H1 (cell line): ENCODE measurements at regions not wholly inside any gene's neighbourhood (a gene's known extent, or its start where the extent isn't known, plus 50 kb on each side); places are given as distances from the start of the nearest gene placed in this dataset.

Source experiments
- MAX ChIP-seq: IDR thresholded peaks from 2 replicates; pipeline ENCODE4 v1.6.1; 2012; ENCODE audit warnings: inconsistent platforms
- NRF1 ChIP-seq: IDR thresholded peaks from 2 replicates; pipeline ENCODE4 v1.6.1; 2011; ENCODE audit warnings: mild to moderate bottlenecking, low read depth, low read length, improper control_type of control experiment
- POLR2A ChIP-seq, 2 experiments: IDR thresholded peaks; 1 replicate in 1 of 2; 2 replicates in 1 of 2; pipeline ENCODE4 v1.6.1; 2011; ENCODE audit warnings: low read depth in 2 of 2, low read length in 2 of 2, mild to moderate bottlenecking in 2 of 2; ENCODE audit errors: control extremely low read depth in 1 of 2
- POU5F1 ChIP-seq: IDR thresholded peaks from 2 replicates; pipeline ENCODE4 v1.6.1; 2011; ENCODE audit warnings: low read depth, mild to moderate bottlenecking, low read length, moderate library complexity
- RAD21 ChIP-seq, 2 experiments: IDR thresholded peaks in 1 of 2; conservative IDR thresholded peaks in 1 of 2; 2 replicates each; pipeline ENCODE4 v1.6.1; 2011; ENCODE audit warnings: low read depth in 2 of 2, low read length in 2 of 2, improper control_type of control experiment in 1 of 2, inconsistent platforms in 1 of 2, mild to moderate bottlenecking in 1 of 2, moderate library complexity in 1 of 2
- TF ChIP-seq, protein P1 (sequence below): fragments of 300-600 bp; sonication (generic); IDR thresholded peaks from 2 replicates; pipeline ENCODE4 v1.7.1; 2012; ENCODE audit warnings: low read length, moderate library complexity, mild to moderate bottlenecking, inconsistent platforms; ENCODE audit not compliant: insufficient replicate concordance
- TF ChIP-seq, protein P2 (sequence below), 3 experiments: IDR thresholded peaks; 1 replicate in 2 of 3; 2 replicates in 1 of 3; pipeline versions ENCODE4 v1.5.1 to v1.6.1; 2011; ENCODE audit warnings: low read length in 3 of 3, mild to moderate bottlenecking in 3 of 3, inconsistent platforms in 2 of 3, low read depth in 1 of 3, moderate library complexity in 1 of 3; ENCODE audit not compliant: insufficient read depth in 1 of 3; ENCODE audit errors: control extremely low read depth in 1 of 3

GRCh38 chr10:52883996-52884871 lies 111.7 kb upstream of the MBL2 start (continued):
- TF ChIP-seq, protein P1, sequence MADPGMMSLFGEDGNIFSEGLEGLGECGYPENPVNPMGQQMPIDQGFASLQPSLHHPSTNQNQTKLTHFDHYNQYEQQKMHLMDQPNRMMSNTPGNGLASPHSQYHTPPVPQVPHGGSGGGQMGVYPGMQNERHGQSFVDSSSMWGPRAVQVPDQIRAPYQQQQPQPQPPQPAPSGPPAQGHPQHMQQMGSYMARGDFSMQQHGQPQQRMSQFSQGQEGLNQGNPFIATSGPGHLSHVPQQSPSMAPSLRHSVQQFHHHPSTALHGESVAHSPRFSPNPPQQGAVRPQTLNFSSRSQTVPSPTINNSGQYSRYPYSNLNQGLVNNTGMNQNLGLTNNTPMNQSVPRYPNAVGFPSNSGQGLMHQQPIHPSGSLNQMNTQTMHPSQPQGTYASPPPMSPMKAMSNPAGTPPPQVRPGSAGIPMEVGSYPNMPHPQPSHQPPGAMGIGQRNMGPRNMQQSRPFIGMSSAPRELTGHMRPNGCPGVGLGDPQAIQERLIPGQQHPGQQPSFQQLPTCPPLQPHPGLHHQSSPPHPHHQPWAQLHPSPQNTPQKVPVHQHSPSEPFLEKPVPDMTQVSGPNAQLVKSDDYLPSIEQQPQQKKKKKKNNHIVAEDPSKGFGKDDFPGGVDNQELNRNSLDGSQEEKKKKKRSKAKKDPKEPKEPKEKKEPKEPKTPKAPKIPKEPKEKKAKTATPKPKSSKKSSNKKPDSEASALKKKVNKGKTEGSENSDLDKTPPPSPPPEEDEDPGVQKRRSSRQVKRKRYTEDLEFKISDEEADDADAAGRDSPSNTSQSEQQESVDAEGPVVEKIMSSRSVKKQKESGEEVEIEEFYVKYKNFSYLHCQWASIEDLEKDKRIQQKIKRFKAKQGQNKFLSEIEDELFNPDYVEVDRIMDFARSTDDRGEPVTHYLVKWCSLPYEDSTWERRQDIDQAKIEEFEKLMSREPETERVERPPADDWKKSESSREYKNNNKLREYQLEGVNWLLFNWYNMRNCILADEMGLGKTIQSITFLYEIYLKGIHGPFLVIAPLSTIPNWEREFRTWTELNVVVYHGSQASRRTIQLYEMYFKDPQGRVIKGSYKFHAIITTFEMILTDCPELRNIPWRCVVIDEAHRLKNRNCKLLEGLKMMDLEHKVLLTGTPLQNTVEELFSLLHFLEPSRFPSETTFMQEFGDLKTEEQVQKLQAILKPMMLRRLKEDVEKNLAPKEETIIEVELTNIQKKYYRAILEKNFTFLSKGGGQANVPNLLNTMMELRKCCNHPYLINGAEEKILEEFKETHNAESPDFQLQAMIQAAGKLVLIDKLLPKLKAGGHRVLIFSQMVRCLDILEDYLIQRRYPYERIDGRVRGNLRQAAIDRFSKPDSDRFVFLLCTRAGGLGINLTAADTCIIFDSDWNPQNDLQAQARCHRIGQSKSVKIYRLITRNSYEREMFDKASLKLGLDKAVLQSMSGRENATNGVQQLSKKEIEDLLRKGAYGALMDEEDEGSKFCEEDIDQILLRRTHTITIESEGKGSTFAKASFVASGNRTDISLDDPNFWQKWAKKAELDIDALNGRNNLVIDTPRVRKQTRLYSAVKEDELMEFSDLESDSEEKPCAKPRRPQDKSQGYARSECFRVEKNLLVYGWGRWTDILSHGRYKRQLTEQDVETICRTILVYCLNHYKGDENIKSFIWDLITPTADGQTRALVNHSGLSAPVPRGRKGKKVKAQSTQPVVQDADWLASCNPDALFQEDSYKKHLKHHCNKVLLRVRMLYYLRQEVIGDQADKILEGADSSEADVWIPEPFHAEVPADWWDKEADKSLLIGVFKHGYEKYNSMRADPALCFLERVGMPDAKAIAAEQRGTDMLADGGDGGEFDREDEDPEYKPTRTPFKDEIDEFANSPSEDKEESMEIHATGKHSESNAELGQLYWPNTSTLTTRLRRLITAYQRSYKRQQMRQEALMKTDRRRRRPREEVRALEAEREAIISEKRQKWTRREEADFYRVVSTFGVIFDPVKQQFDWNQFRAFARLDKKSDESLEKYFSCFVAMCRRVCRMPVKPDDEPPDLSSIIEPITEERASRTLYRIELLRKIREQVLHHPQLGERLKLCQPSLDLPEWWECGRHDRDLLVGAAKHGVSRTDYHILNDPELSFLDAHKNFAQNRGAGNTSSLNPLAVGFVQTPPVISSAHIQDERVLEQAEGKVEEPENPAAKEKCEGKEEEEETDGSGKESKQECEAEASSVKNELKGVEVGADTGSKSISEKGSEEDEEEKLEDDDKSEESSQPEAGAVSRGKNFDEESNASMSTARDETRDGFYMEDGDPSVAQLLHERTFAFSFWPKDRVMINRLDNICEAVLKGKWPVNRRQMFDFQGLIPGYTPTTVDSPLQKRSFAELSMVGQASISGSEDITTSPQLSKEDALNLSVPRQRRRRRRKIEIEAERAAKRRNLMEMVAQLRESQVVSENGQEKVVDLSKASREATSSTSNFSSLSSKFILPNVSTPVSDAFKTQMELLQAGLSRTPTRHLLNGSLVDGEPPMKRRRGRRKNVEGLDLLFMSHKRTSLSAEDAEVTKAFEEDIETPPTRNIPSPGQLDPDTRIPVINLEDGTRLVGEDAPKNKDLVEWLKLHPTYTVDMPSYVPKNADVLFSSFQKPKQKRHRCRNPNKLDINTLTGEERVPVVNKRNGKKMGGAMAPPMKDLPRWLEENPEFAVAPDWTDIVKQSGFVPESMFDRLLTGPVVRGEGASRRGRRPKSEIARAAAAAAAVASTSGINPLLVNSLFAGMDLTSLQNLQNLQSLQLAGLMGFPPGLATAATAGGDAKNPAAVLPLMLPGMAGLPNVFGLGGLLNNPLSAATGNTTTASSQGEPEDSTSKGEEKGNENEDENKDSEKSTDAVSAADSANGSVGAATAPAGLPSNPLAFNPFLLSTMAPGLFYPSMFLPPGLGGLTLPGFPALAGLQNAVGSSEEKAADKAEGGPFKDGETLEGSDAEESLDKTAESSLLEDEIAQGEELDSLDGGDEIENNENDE = peak; percentile 73
- TF ChIP-seq POU5F1 (no peak), RAD21 (IDR thresholded peaks at IDR 0.05 in 1 of 2, conservative IDR thresholded peaks at IDR 0.05 in 1 of 2; ENCODE audit: low read depth in 2 of 2, low read length in 2 of 2) (peak; percentile 97), POLR2A (IDR thresholded peaks at IDR 0.05; ENCODE audit: control extremely low read depth in 1 of 2, low read depth in 2 of 2, low read length in 2 of 2) (no peak), MAX (peak; percentile 57), NRF1 (no peak)
- TF ChIP-seq, protein P2, sequence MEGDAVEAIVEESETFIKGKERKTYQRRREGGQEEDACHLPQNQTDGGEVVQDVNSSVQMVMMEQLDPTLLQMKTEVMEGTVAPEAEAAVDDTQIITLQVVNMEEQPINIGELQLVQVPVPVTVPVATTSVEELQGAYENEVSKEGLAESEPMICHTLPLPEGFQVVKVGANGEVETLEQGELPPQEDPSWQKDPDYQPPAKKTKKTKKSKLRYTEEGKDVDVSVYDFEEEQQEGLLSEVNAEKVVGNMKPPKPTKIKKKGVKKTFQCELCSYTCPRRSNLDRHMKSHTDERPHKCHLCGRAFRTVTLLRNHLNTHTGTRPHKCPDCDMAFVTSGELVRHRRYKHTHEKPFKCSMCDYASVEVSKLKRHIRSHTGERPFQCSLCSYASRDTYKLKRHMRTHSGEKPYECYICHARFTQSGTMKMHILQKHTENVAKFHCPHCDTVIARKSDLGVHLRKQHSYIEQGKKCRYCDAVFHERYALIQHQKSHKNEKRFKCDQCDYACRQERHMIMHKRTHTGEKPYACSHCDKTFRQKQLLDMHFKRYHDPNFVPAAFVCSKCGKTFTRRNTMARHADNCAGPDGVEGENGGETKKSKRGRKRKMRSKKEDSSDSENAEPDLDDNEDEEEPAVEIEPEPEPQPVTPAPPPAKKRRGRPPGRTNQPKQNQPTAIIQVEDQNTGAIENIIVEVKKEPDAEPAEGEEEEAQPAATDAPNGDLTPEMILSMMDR (IDR thresholded peaks at IDR 0.05; ENCODE audit: control extremely low read depth in 1 of 3, insufficient read depth in 1 of 3, low read depth in 1 of 3, low read length in 3 of 3) = peak in 2 of 3 experiments; percentile 64 to 82; a peak in 3 of 4 replicates
